ENCODE measurements at regions not wholly inside any gene's neighbourhood (a gene's known extent, or its start where the extent isn't known, plus 50 kb on each side); places are given as distances from the start of the nearest gene placed in this dataset.

DNA sequence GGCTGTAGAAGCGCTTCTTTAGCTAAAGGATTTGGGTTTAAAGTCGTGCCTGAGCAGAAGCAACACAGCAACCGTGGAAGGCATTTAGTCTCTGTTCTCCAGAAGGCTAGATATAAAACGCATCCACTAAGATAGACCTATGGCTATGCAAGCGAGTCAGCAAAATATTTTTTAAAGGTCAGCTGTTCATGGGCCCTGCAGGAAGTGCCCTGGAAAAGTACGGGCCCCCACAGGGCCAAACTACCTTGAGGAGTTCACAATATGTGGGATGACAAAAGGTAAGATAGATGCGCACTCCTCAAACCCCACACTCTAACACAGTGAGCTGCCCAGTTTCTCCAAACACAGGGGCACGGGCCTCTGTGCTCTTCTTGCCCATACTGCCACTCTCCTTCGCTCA lies 261.6 kb downstream of the VPS13C start:
- DNase-seq: no peak

- DNase-seq: no peak
Measured at GRCh38 chr15:61796056-61796455, 264.2 kb downstream of the VPS13C start.

- no peak for DNase-seq
Measured at GRCh38 chr15:61794881-61795280, 265.4 kb downstream of the VPS13C start.

GRCh38 chr15:61794276-61794675 lies 266.0 kb downstream of the VPS13C start:
- no peak for DNase-seq

GRCh38 chr15:61784734-61785133 lies 275.5 kb downstream of the VPS13C start:
- no peak for DNase-seq

GRCh38 chr15:61780278-61780980 lies 279.8 kb downstream of the VPS13C start:
- no peak for DNase-seq

DNA sequence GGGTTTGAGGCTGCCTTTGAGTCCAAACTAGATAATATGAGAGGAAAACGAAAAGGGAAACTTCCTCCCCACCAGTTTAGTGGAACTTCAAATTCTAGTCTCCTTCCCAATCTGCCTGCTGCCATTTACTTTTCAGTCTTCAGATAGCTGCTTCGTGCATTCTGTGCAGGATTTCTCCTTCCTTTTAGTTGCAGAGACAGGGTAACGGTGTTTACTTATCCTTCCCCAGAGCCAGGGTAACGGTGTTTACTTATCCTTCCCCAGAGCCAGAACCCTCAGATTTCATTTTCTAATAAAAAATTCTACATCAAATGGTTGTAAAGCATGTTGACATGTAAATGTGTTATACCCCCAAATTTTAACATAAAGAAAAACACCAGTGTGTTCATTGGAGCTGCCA lies 282.6 kb downstream of the VPS13C start:
- no peak for DNase-seq

DNA sequence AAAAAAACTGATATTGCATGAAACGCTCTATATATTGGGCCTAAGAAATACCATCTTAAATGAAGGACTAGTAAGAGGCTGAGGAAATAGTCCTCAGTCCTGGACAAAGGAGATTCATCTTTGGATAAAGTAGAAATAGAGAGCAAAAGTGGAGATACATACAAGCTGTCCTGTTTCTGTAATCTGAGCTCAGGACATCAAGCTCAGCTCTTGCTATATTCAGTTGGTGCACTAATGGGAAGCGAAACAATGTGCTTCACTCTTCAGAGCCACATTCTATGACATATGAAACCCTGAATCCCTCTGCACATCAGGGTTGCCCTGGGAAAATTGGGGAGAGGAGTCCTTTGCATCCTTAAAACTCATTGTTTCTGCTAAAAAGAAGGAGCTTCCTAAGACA lies 290.7 kb downstream of the VPS13C start:
- DNase-seq: no peak

DNA sequence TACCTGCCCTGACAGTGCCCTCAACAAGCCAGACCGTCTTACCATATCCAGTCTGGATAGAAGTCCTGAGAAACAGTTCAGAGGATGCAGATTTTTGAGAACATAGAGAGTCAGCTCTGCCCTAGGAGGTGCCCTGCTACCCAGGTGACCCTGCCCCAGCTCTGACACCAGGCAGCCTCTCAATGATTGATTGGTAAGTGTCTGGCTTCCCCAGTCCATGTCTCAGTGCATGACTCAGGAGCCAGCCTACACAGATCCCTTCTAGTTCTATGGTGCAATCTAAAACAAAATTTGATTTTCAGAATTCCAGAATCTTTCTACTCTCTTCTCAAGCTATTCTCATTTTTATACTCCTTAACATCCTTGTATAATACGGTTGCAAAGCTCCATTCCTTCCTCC lies 292.1 kb downstream of the VPS13C start:
- no peak for DNase-seq

GRCh38 chr15:61764981-61765380 lies 295.3 kb downstream of the VPS13C start:
- DNase-seq: no peak

- DNase-seq: no peak
Measured at GRCh38 chr15:61764141-61764540, 296.1 kb downstream of the VPS13C start.

- DNase-seq: no peak
Measured at GRCh38 chr15:61762676-61763075, 297.6 kb downstream of the VPS13C start.

- DNase-seq: no peak
Measured at GRCh38 chr15:61759639-61760038, 300.6 kb downstream of the VPS13C start.

DNA sequence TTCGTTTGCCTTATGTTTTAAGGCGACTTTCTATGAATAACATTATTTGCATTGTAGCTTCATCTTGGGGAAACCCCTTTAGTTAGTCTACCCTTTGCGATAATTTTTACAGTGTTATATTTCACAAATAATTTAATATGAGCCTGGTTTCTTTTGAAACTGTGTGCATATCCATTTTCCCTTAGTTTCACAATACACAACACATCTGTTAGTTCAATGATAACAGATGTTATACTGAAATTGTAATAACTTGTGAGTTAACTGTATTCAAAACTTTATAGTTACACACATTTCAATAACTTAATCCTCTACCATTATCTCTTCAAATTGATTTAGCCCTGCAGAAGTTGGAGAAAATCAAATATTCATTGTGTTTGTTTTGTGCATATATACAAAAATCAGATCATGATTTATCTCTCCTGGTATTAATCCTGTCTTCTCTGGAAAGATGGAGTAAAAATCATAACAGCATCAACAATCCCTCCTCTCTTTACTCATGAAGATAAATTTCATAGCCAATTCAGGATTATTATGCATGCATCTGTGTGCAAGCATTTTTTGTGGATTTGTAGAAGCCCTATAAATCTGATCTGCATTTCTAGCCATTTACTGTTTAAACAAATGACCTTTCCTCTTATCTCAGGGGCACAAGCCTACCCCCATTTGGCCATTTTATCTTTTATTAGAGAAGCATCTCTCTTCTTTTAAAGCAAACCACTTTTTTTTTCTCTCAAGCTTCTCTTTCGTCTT lies 304.0 kb downstream of the VPS13C start:
- no peak for DNase-seq

DNA sequence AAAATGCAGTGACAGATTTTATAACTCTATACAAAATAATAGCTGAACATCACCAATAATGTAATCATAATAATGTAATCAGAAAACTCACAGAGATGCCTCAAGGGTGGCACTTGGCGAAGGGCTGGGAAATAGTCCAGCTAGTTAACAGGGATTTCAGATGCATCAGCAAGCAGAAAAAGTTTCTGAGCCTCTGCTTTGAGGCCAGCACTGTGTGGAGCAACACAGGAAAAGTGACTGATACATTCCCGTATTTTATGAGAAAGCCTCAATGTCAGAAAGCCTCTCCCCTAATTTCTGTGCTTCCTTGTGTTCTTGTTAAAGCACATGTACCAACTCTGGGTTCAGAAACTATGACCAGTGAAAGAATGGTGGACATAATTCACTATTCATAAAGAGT lies 304.8 kb downstream of the VPS13C start:
- DNase-seq: no peak

DNA sequence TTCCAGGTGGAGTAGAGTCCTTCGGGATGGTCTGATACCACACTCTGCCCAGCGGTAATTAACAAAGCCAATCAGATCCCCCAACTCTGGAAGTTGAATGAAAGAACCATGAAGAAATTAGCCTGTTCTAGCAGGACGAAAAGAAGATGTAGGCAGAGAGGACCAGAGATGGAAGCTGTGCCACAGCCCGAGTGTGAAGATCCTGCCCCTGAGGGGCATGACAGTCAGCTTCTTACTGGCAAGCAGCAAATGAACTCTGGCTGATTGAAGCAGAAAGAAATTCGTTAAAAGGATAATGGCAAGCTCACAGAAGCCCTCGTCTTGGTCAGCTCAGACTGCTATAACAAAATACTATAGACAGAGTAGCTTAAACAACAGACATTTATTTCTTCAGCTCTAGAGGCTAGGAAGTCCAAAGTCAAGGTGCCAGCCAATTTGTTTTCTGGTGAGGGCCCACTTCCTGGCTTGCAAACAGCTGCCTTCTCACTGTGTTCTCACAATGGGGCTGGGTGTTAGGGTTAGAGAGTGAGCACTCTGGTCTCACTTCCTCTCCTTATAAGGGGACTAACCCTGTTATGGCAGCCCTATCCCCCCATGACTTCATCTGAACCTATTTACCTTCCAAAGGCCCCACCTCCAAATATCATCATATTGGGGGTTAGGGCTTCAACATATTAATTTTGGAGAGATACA lies 307.1 kb downstream of the VPS13C start:
- no peak for DNase-seq

DNA sequence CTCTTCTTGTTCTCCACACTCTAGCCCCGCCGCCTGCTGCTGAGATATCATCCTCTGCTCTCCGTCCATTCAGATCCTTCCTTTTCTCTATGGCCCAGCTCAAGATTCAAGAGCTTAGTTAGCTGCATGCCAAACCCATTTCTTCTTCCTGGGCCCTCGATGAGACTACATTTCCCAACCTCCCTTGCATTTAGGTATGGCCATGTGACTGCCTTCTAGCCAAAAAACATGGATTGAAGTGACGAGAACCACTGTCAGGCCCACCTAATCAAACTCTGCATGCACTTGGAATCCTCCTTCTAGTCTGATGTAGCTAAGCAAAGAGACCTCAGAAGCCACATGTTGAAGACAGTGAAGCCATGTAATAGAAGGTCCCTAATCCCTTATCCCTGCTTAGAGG lies 308.2 kb downstream of the VPS13C start:
- DNase-seq: no peak

DNA sequence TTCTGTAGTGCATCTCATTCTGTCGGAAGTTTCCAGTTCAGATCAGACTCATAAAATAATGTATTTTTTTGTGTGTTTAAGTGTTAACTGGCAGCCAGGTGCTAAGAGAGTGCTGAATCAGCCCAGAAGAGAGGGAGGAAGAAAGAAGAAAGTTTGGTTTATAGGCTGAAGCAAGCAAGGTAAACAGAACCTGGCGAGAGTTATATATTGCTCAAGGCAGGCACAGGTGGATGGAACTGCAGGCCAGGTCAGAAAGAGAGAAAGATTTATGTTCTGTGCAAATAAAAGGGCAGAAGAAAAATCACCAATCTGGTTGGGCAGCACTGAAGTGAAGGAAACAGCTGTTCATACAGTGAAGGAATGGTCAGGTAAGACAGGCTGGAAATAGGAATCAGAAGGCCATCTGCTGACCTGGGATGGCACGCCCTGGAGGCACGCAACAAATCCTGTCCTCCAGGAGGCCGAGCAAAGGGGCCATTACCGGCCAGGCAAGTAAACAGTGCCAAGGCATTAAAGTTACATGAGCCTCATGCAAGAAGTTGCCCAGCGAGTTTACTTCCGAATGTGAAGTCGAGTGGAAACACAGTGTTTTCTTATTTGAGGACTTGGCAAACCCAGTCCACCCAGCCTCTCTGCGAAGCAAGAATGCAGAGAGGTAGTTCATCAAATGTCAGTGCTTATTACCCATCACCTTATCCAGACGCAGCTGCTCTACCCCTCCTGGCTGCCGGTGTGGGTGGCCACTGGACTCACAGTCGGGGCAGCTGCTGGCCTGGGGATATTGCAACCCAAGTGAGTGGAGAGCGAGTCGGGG lies 309.8 kb downstream of the VPS13C start:
- no peak for DNase-seq

DNA sequence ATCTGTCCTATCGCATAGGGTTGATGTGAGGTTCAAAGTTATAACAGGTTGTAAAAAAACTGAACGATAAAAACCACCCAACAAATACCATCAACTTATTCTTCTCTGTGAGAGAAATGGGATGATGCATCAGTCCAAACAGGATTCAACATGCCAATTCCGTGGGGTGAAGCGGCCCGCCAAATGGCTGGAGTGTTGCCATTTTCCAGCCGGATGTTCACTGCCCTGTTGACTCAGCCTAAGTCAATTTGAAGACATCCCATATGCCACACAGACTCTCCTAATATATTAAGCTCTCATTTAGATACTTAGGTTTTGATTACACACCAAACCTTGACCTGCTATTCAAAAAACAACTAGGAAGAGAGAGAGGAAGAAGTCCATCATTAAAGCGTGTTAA lies 311.1 kb downstream of the VPS13C start:
- no peak for DNase-seq

DNA sequence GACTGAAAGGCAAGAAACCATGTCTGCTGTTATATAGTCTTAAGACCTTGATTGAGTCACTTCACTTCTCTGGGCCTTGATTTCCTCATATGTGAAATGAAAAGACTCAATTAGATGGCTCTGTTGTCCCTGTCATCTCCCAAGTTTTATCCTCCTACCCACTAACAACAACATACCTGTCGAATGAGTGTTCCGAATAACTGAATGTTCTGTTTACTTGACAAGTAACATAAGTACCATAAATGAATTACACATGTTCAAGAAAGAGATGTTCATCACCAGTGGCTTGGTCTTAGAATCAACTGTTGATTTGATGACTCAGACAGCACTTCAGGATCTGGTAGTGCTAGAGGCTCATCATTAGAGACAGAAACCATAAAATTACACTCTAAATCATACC lies 311.7 kb downstream of the VPS13C start:
- DNase-seq: no peak

DNA sequence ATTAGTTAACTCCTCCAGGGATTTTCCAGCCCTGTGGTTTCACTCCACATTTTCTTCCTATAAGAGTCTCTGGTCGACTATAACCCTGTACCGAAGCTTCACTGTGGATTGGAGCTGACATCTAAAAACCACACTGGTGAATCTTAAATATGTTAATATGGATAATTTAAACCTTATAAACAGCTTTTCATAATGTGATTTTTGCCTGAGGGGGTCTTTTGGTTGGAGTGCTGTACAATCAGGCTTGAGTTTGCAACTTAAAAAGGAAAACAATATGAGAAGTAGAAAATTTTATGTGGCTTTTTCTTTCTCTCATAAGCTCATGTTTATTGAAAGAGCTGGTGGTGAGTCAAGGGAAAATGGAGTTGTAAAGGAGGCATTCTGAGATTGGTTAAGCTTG lies 313.7 kb downstream of the VPS13C start:
- DNase-seq: no peak

- no peak for DNase-seq
Measured at GRCh38 chr15:61743345-61743909, 316.8 kb downstream of the VPS13C start.

DNA sequence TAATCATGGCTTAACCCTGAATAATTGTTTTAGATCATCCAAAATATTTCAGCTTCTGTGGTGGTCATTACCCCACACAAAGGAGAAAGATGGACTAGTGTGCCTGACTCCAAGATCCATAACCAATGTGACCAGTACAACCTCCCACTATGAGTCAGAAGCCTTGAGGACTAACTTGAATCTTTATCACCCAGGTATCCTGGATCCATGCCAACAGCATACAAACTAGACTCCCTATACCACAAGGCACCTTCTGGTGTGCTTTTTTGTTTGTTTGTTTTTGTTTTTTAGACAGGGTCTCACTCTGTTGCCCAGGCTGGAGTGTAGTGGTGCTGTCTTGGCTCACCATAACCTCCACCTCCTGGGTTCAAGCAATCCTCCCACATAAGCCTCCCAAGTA lies 317.7 kb downstream of the VPS13C start:
- DNase-seq: no peak

Measured in GDM1 (cell line).